ENCODE measurements at regions not wholly inside any gene's neighbourhood (a gene's known extent, or its start where the extent isn't known, plus 50 kb on each side); places are given as distances from the start of the nearest gene placed in this dataset.

DNA sequence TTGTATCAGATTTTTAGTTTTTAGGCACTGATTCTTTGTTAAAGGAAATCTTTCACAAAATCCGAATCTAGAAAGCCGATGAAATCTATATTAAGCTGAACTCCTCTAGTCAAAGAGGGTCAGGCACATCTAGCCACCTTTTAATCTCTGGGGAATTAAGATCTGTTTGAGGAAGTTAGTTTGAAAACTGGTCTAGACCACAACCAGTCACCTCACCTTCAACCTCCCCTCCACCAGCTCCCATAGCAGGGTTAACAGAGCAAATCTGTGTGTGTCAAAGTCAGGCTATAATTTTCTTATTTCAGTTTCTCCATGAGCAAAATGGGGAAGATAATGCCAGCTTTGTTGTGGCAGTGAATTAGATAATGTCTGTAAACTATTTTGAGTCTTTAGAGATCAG, 110.0 kb upstream of the IGFBP7 start:
- no peaks in the 10 kb centered on the region for H3K79me1 ChIP-seq (ENCODE audit: low read length)
- no peak overlapping the region for H3K4ac ChIP-seq (ENCODE audit: low read depth, low read length)
- H3K9ac ChIP-seq (ENCODE audit: low read length), result no peak overlapping the region
- no CpG with 5 or more reads among the region's 2 CpGs for WGBS (ENCODE audit: extremely low coverage, insufficient coverage, insufficient read length)
- no peak overlapping the region for H3K4me2 ChIP-seq (ENCODE audit: low read length)
- no peak overlapping the region for H4K8ac ChIP-seq (ENCODE audit: low read depth, low read length)
- H4K12ac ChIP-seq (ENCODE audit: low read depth, low read length), result no peak overlapping the region
- H3K23ac ChIP-seq (ENCODE audit: low read length), result no peak overlapping the region
- no peak overlapping the region for H2AK5ac ChIP-seq (ENCODE audit: low read length)
- no peak overlapping the region for H2BK120ac ChIP-seq (ENCODE audit: insufficient read depth, low read length, poor library complexity)
- H3K79me2 ChIP-seq (ENCODE audit: control insufficient read depth, insufficient read depth, low read length, poor library complexity), result no peaks in the 10 kb centered on the region
- no peak overlapping the region for H3K27ac ChIP-seq (ENCODE audit: low read depth, low read length)
- no peak overlapping the region for H3K4me3 ChIP-seq (ENCODE audit: low read depth, low read length)
- H2BK12ac ChIP-seq (ENCODE audit: low read length), result no peak overlapping the region
- no peak overlapping the region for H3K14ac ChIP-seq (ENCODE audit: low read length)
- no peak overlapping the region for H2AFZ ChIP-seq (ENCODE audit: insufficient read depth, low read length, poor library complexity)
- H3K9me3 ChIP-seq (ENCODE audit: insufficient read depth, low read depth, low read length), result no peaks in the 10 kb centered on the region
- H3K18ac ChIP-seq (ENCODE audit: low read length), result no peak overlapping the region
- no peaks in the 10 kb centered on the region for H3K27me3 ChIP-seq (ENCODE audit: insufficient read depth, low read length)
- no peak overlapping the region for H2BK5ac ChIP-seq (ENCODE audit: low read depth, low read length, poor library complexity)
- no peak overlapping the region for H4K91ac ChIP-seq (ENCODE audit: low read depth, low read length)
- no peaks in the 10 kb centered on the region for H3K4me1 ChIP-seq (ENCODE audit: control insufficient read depth in 1 of 2, insufficient read depth in 2 of 2, low read length in 2 of 2)
- no peak for DNase-seq
- H3K36me3 ChIP-seq (ENCODE audit: control insufficient read depth in 1 of 2, insufficient read depth in 2 of 2, low read length in 2 of 2), result no peaks in the 10 kb centered on the region

DNA sequence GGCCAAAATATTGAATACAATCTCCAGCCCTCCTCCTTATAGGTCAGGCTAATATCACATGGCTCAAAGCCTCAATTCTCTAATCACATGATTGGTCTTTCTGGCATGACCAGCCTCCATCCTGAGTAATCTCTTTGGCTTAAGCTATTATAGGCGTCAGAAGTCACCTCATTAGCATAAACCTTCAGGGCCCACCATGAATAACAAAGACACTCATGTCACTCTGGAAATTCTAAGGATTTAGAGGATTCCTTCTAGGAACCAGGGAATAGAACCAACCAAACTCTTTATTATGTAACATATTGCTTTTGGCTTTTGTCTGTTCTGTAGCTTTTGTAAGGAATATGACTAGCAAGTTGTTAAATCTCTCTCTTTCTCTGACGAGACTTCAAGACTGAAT, 109.2 kb upstream of the IGFBP7 start:
- Histone ChIP-seq H3K27ac (ENCODE audit: low read depth, low read length) (no peak overlapping the region), H3K4me1 (ENCODE audit: control insufficient read depth in 1 of 2, insufficient read depth in 2 of 2, low read length in 2 of 2) (no peaks in the 10 kb centered on the region), H3K14ac (ENCODE audit: low read length) (no peak overlapping the region), H3K79me2 (ENCODE audit: control insufficient read depth, insufficient read depth, low read length, poor library complexity) (no peaks in the 10 kb centered on the region), H3K79me1 (ENCODE audit: low read length) (no peaks in the 10 kb centered on the region), H2BK12ac (ENCODE audit: low read length) (no peak overlapping the region), H2AFZ (ENCODE audit: insufficient read depth, low read length, poor library complexity) (no peak overlapping the region), H3K9me3 (ENCODE audit: insufficient read depth, low read depth, low read length) (no peaks in the 10 kb centered on the region), H4K8ac (ENCODE audit: low read depth, low read length) (no peak overlapping the region), H3K27me3 (ENCODE audit: insufficient read depth, low read length) (no peaks in the 10 kb centered on the region), H3K9ac (ENCODE audit: low read length) (no peak overlapping the region), H2BK120ac (ENCODE audit: insufficient read depth, low read length, poor library complexity) (no peak overlapping the region), H3K4me2 (ENCODE audit: low read length) (no peak overlapping the region), H3K23ac (ENCODE audit: low read length) (no peak overlapping the region), H3K4me3 (ENCODE audit: low read depth, low read length) (no peak overlapping the region), H3K36me3 (ENCODE audit: control insufficient read depth in 1 of 2, insufficient read depth in 2 of 2, low read length in 2 of 2) (no peaks in the 10 kb centered on the region), H2AK5ac (ENCODE audit: low read length) (no peak overlapping the region), H3K4ac (ENCODE audit: low read depth, low read length) (no peak overlapping the region), H3K18ac (ENCODE audit: low read length) (no peak overlapping the region), H2BK5ac (ENCODE audit: low read depth, low read length, poor library complexity) (no peak overlapping the region), H4K91ac (ENCODE audit: low read depth, low read length) (no peak overlapping the region), H4K12ac (ENCODE audit: low read depth, low read length) (no peak overlapping the region)
- DNase-seq, result no peak
- WGBS (ENCODE audit: extremely low coverage, insufficient coverage, insufficient read length), result no CpG with 5 or more reads among the region's 2 CpGs

DNA sequence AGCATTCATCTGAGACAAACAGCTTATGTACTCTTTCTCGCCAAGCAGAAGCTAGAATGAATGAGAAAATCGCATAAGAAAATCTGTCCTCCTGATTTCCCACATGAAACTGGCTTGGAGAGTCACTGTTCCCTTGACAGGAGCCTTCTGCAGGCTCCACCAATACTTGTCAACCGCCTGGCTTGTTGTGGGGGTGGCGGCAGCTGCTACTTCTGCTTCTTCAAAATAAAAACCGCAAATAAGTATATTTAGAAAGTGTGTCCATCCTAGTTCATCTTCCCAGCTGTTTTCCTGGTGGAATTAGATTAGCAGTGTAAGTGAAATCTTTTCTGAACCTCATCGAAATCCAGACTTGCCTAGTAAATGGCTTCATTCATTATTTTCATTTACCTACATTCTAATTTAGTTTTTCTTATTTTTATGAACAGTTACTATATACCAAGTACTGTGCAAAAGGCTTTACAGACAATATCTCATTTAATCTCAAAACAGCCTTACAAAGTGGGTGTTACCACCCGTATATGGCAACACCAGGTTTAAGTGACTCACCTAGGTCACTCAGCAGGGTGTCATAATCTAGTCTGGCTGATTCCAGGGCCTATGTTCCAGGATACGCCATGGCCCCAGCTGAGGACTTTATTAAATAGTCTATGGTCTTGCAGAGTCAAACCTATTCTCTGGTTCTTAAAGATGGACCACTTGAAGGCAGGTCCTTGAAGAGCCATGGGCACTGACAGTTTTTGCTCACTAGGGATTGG, 104.6 kb upstream of the IGFBP7 start:
- H3K27ac ChIP-seq (ENCODE audit: low read depth, low read length), result no peak overlapping the region
- no peaks in the 10 kb centered on the region for H3K79me2 ChIP-seq (ENCODE audit: control insufficient read depth, insufficient read depth, low read length, poor library complexity)
- H4K91ac ChIP-seq (ENCODE audit: low read depth, low read length), result no peak overlapping the region

DNA sequence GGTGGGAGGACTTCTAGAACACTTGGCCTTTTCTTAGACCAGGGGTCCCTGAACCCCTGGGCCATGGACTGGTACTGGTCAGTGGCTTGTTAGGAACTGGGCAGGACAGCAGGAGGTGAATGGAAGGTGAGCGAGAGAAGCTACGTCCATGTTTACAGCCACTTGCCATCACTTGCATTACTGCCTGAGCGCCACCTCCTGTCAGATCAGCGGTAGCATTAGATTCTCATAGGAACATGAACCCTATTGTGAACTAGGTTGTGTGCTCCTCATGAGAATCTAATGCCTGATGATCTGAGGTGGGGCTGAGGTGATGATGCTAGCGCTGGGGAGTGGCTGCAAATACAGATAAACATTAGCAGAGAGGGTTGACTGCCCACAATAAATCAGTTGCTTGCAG, 100.9 kb upstream of the IGFBP7 start:
- DNase-seq, result no peak
- Histone ChIP-seq H4K12ac (ENCODE audit: low read depth, low read length) (no peak overlapping the region), H3K18ac (ENCODE audit: low read length) (no peak overlapping the region), H4K91ac (ENCODE audit: low read depth, low read length) (no peak overlapping the region), H3K27me3 (ENCODE audit: insufficient read depth, low read length) (no peaks in the 10 kb centered on the region), H2AFZ (ENCODE audit: insufficient read depth, low read length, poor library complexity) (no peak overlapping the region), H3K4me2 (ENCODE audit: low read length) (no peak overlapping the region), H3K36me3 (ENCODE audit: control insufficient read depth in 1 of 2, insufficient read depth in 2 of 2, low read length in 2 of 2) (no peaks in the 10 kb centered on the region), H2AK5ac (ENCODE audit: low read length) (no peak overlapping the region), H3K14ac (ENCODE audit: low read length) (no peak overlapping the region), H3K4me3 (ENCODE audit: low read depth, low read length) (no peak overlapping the region), H2BK5ac (ENCODE audit: low read depth, low read length, poor library complexity) (no peak overlapping the region), H3K4ac (ENCODE audit: low read depth, low read length) (no peak overlapping the region), H4K8ac (ENCODE audit: low read depth, low read length) (no peak overlapping the region), H2BK12ac (ENCODE audit: low read length) (no peak overlapping the region), H3K9me3 (ENCODE audit: insufficient read depth, low read depth, low read length) (no peaks in the 10 kb centered on the region), H3K27ac (ENCODE audit: low read depth, low read length) (no peak overlapping the region), H3K9ac (ENCODE audit: low read length) (no peak overlapping the region), H3K79me2 (ENCODE audit: control insufficient read depth, insufficient read depth, low read length, poor library complexity) (no peaks in the 10 kb centered on the region), H2BK120ac (ENCODE audit: insufficient read depth, low read length, poor library complexity) (no peak overlapping the region), H3K4me1 (ENCODE audit: control insufficient read depth in 1 of 2, insufficient read depth in 2 of 2, low read length in 2 of 2) (no peaks in the 10 kb centered on the region), H3K79me1 (ENCODE audit: low read length) (no peaks in the 10 kb centered on the region), H3K23ac (ENCODE audit: low read length) (no peak overlapping the region)
- no CpG with 5 or more reads among the region's 5 CpGs for WGBS (ENCODE audit: extremely low coverage, insufficient coverage, insufficient read length)

More for the DNA sequence above, 104.6 kb upstream of the IGFBP7 start:
- Histone ChIP-seq H3K9ac (ENCODE audit: low read length) (no peak overlapping the region), H3K36me3 (ENCODE audit: control insufficient read depth in 1 of 2, insufficient read depth in 2 of 2, low read length in 2 of 2) (no peaks in the 10 kb centered on the region), H2BK12ac (ENCODE audit: low read length) (no peak overlapping the region), H3K14ac (ENCODE audit: low read length) (no peak overlapping the region), H2AK5ac (ENCODE audit: low read length) (no peak overlapping the region), H3K27me3 (ENCODE audit: insufficient read depth, low read length) (no peaks in the 10 kb centered on the region), H2AFZ (ENCODE audit: insufficient read depth, low read length, poor library complexity) (no peak overlapping the region), H4K12ac (ENCODE audit: low read depth, low read length) (no peak overlapping the region), H3K4me3 (ENCODE audit: low read depth, low read length) (no peak overlapping the region), H2BK5ac (ENCODE audit: low read depth, low read length, poor library complexity) (no peak overlapping the region), H3K4ac (ENCODE audit: low read depth, low read length) (no peak overlapping the region), H3K4me1 (ENCODE audit: control insufficient read depth in 1 of 2, insufficient read depth in 2 of 2, low read length in 2 of 2) (no peaks in the 10 kb centered on the region), H3K9me3 (ENCODE audit: insufficient read depth, low read depth, low read length) (no peaks in the 10 kb centered on the region), H3K4me2 (ENCODE audit: low read length) (no peak overlapping the region), H4K8ac (ENCODE audit: low read depth, low read length) (no peak overlapping the region), H3K23ac (ENCODE audit: low read length) (no peak overlapping the region), H2BK120ac (ENCODE audit: insufficient read depth, low read length, poor library complexity) (no peak overlapping the region), H3K18ac (ENCODE audit: low read length) (no peak overlapping the region), H3K79me1 (ENCODE audit: low read length) (no peaks in the 10 kb centered on the region)
- peak; percentile 61 to 84 for DNase-seq
- WGBS (ENCODE audit: extremely low coverage, insufficient coverage, insufficient read length), result no CpG with 5 or more reads among the region's 8 CpGs

Measured in trophoblast cell (in vitro differentiated cells and primary cell).